ENCODE measurements at regions not wholly inside any gene's neighbourhood (a gene's known extent, or its start where the extent isn't known, plus 50 kb on each side); places are given as distances from the start of the nearest gene placed in this dataset.

GRCh38 chr11:32028201-32028600, 62.7 kb upstream of the RCN1 start:
- H3K27me3 Mint-ChIP-seq, result peaks cover 16 to 30% of the 10 kb centered on the region in 2 donors
- no peak overlapping the region for H3K27ac ChIP-seq (ENCODE audit: low read depth, low read length)
- H3K9me3 ChIP-seq (ENCODE audit: low read length), result no peaks in the 10 kb centered on the region
- no peaks in the 10 kb centered on the region for H3K36me3 Mint-ChIP-seq
- no peak overlapping the region for H3K27ac Mint-ChIP-seq
- no peaks in the 10 kb centered on the region for H3K27me3 ChIP-seq (ENCODE audit: insufficient read depth, low read length, poor library complexity, severe bottlenecking)
- H3K4me3 Mint-ChIP-seq, result no peak overlapping the region
- no peaks in the 10 kb centered on the region for H3K4me1 ChIP-seq (ENCODE audit: insufficient read depth, low read length)
- CTCF ChIA-PET, result no interaction called here
- POLR2A ChIA-PET, result no interaction called here
- no peak overlapping the region for H3K4me3 ChIP-seq (ENCODE audit: low read length)
- DNase-seq, result no peak
- no peaks in the 10 kb centered on the region for H3K9me3 Mint-ChIP-seq
- peaks cover 0 to 8% (median 0%) of the 10 kb centered on the region in 3 donors for H3K4me1 Mint-ChIP-seq
- no peaks in the 10 kb centered on the region for H3K36me3 ChIP-seq (ENCODE audit: insufficient read depth, low read length)

DNA sequence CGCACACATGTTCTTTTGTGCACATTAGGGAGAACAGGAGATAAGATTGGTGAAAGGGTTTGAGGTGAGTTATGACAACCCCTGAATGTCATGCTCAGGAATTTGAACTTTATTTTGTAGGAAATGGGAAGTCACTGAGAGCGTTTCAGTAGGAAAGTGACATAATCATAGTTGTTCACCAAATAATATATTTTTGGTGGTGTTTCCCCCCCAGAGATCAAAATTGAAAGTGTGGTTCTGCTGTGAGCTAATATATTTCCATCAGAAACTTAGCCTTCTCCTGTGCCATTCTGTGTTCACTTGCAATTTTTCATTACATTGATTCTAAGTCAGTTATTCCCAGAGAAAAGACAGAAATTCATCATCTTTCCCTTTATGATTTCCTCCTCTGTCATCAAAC, 64.1 kb upstream of the RCN1 start:
- H3K4me1 ChIP-seq (ENCODE audit: insufficient read depth, low read length), result no peaks in the 10 kb centered on the region
- H3K4me3 ChIP-seq (ENCODE audit: low read length), result no peak overlapping the region
- no peak overlapping the region for H3K27ac Mint-ChIP-seq
- H3K4me1 Mint-ChIP-seq, result no peaks in the 10 kb centered on the region
- H3K4me3 Mint-ChIP-seq, result no peak overlapping the region
- no peak overlapping the region for H3K27ac ChIP-seq (ENCODE audit: low read depth, low read length)
- H3K9me3 Mint-ChIP-seq, result no peaks in the 10 kb centered on the region
- ChIA-PET CTCF (no interaction called here), POLR2A (no interaction called here)
- peaks cover 14 to 17% of the 10 kb centered on the region in 2 donors for H3K27me3 Mint-ChIP-seq
- H3K36me3 Mint-ChIP-seq, result no peaks in the 10 kb centered on the region
- H3K27me3 ChIP-seq (ENCODE audit: insufficient read depth, low read length, poor library complexity, severe bottlenecking), result no peaks in the 10 kb centered on the region
- H3K36me3 ChIP-seq (ENCODE audit: insufficient read depth, low read length), result no peaks in the 10 kb centered on the region
- no peak for DNase-seq
- H3K9me3 ChIP-seq (ENCODE audit: low read length), result no peaks in the 10 kb centered on the region

DNA sequence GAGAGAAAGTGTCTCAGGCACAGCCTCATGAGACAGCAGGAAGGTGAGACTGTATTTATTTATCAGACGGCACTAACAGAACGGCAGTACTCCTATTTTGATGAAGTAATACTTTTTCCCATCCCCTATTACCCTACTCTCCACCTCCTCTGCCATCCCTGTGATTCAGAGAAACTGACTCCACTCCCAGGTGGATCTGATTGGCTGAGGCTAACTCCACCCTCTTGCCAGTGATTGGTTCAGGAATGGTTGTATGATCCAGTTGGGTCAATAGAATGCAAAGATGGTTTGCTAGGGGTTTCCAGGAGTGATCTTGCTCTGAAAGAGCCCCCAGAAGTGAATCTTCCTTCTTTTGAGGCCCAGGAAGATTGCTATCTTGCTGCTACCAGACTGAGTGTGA, 65.9 kb upstream of the RCN1 start:
- no peak overlapping the region for H3K27ac Mint-ChIP-seq
- Histone ChIP-seq H3K27ac (ENCODE audit: low read depth, low read length) (no peak overlapping the region), H3K4me3 (ENCODE audit: low read length) (no peak overlapping the region), H3K36me3 (ENCODE audit: insufficient read depth, low read length) (no peaks in the 10 kb centered on the region), H3K27me3 (ENCODE audit: insufficient read depth, low read length, poor library complexity, severe bottlenecking) (no peaks in the 10 kb centered on the region), H3K4me1 (ENCODE audit: insufficient read depth, low read length) (no peaks in the 10 kb centered on the region), H3K9me3 (ENCODE audit: low read length) (no peaks in the 10 kb centered on the region)
- no peaks in the 10 kb centered on the region for H3K4me1 Mint-ChIP-seq
- DNase-seq, result no peak
- peaks cover 11 to 12% of the 10 kb centered on the region in 2 donors for H3K27me3 Mint-ChIP-seq
- H3K9me3 Mint-ChIP-seq, result no peaks in the 10 kb centered on the region
- no peak overlapping the region for H3K4me3 Mint-ChIP-seq
- POLR2A ChIA-PET, result no interaction called here
- H3K36me3 Mint-ChIP-seq, result no peaks in the 10 kb centered on the region
- CTCF ChIA-PET, result no interaction called here

DNA sequence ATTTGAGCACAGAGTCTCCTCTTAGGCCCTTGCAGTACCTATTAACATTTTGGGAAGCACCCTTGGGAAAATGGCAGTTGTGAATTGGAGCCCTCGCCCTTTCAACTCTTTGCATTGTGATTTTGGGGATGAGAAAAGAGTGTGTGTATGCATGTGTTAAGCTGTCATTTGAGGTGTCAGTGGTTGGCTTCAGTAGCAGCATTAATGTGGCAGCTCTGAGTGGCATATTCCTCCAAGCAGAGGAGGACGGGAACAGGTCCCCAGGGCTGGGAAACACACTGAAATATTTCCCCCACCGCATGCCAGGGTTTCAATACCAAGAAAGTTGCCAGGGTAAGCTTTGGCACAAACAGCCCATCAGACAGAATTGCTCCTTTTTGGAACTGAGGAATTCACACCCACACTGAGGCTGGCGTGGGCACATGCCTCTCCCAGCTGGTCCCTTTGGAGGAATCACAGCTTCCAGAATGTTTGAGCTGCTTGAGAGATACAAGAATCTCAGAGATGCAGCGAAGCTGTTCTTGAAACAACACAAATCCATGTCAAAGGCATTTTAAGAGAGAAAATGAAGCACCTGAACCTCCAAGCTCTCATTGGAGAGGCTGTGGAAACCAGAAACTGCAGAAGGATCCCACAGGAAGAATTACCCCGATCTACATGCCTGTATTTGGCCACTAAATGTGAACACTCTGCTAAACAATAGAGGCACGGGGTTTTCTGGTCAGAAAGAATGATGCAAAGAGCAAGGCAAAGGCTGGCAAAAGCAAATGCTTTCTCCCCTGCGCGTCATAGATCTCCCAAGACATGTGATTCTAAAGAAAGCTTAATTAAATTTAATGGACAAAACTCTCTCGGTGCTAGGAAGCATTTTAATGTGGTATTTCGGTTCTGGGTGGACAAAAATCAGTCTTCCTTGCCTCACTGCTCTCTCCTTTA, 67.2 kb upstream of the RCN1 start:
- Histone ChIP-seq H3K4me1 (ENCODE audit: insufficient read depth, low read length) (no peaks in the 10 kb centered on the region), H3K9me3 (ENCODE audit: low read length) (no peaks in the 10 kb centered on the region), H3K27me3 (ENCODE audit: insufficient read depth, low read length, poor library complexity, severe bottlenecking) (no peaks in the 10 kb centered on the region), H3K36me3 (ENCODE audit: insufficient read depth, low read length) (no peaks in the 10 kb centered on the region), H3K27ac (ENCODE audit: low read depth, low read length) (no peak overlapping the region), H3K4me3 (ENCODE audit: low read length) (no peak overlapping the region)
- Mint-ChIP-seq H3K27ac (no peak overlapping the region), H3K9me3 (no peaks in the 10 kb centered on the region), H3K4me3 (no peak overlapping the region), H3K4me1 (no peaks in the 10 kb centered on the region), H3K27me3 (peaks cover 8 to 12% of the 10 kb centered on the region in 2 donors), H3K36me3 (no peaks in the 10 kb centered on the region)
- DNase-seq, result no peak
- CTCF ChIA-PET, result no interaction called here
- POLR2A ChIA-PET, result no interaction called here

GRCh38 chr11:32018672-32019071, 72.2 kb upstream of the RCN1 start:
- Mint-ChIP-seq H3K9me3 (no peaks in the 10 kb centered on the region), H3K36me3 (no peaks in the 10 kb centered on the region), H3K27me3 (peaks cover 8 to 29% of the 10 kb centered on the region in 2 donors), H3K4me1 (no peaks in the 10 kb centered on the region), H3K27ac (no peak overlapping the region), H3K4me3 (no peak overlapping the region)
- Histone ChIP-seq H3K36me3 (ENCODE audit: insufficient read depth, low read length) (no peaks in the 10 kb centered on the region), H3K27ac (ENCODE audit: low read depth, low read length) (no peak overlapping the region), H3K27me3 (ENCODE audit: insufficient read depth, low read length, poor library complexity, severe bottlenecking) (peaks cover 4% of the 10 kb centered on the region), H3K4me1 (ENCODE audit: insufficient read depth, low read length) (no peaks in the 10 kb centered on the region), H3K9me3 (ENCODE audit: low read length) (no peaks in the 10 kb centered on the region), H3K4me3 (ENCODE audit: low read length) (no peak overlapping the region)
- CTCF ChIA-PET, result interaction anchor here (1.1 kb wide), 1 partner anchor 11 kb away, joined by 3 read pairs; no protein-coding TSS in a partner anchor
- no peak for DNase-seq
- POLR2A ChIA-PET, result no interaction called here

DNA sequence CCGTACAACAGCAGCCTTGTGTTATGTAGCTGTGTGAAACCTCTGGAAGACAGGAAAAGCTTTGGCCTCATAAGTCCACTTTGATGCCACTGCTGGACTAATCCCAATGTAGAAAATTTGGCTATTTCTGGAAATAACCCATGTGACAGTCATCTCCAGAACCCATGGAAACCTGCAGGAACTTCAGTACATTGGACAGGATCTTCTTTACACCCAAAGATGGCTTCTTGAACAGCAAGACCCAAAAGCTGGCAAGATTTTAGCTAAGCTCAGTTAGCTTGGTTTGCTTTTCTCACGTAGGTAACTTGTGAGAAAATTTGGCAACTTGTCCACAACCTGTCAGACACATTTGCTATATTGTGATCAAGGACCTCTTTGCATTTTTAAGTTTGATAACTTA, 74.8 kb upstream of the RCN1 start:
- POLR2A ChIA-PET, result no interaction called here

GRCh38 chr11:32015427-32015826, 75.4 kb upstream of the RCN1 start:
- Histone ChIP-seq H3K4me1 (ENCODE audit: insufficient read depth, low read length) (no peaks in the 10 kb centered on the region), H3K27ac (ENCODE audit: low read depth, low read length) (no peak overlapping the region), H3K9me3 (ENCODE audit: low read length) (no peaks in the 10 kb centered on the region), H3K27me3 (ENCODE audit: insufficient read depth, low read length, poor library complexity, severe bottlenecking) (peaks cover 4% of the 10 kb centered on the region), H3K36me3 (ENCODE audit: insufficient read depth, low read length) (no peaks in the 10 kb centered on the region), H3K4me3 (ENCODE audit: low read length) (no peak overlapping the region)
- Mint-ChIP-seq H3K36me3 (no peaks in the 10 kb centered on the region), H3K27ac (no peak overlapping the region), H3K4me3 (no peak overlapping the region), H3K9me3 (peaks cover 0 to 2% (median 0%) of the 10 kb centered on the region in 5 donors), H3K27me3 (peaks cover 8 to 51% of the 10 kb centered on the region in 2 donors), H3K4me1 (no peaks in the 10 kb centered on the region)
- CTCF ChIA-PET, result no interaction called here
- POLR2A ChIA-PET, result no interaction called here
- DNase-seq, result no peak

More for the DNA sequence above, 74.8 kb upstream of the RCN1 start:
- no peaks in the 10 kb centered on the region for H3K36me3 ChIP-seq (ENCODE audit: insufficient read depth, low read length)
- no peak overlapping the region for H3K27ac ChIP-seq (ENCODE audit: low read depth, low read length)
- no peaks in the 10 kb centered on the region for H3K36me3 Mint-ChIP-seq
- no peak overlapping the region for H3K4me3 ChIP-seq (ENCODE audit: low read length)
- H3K4me3 Mint-ChIP-seq, result no peak overlapping the region
- DNase-seq, result no peak
- no peak overlapping the region for H3K27ac Mint-ChIP-seq
- H3K4me1 Mint-ChIP-seq, result no peaks in the 10 kb centered on the region
- peaks cover 0 to 2% (median 0%) of the 10 kb centered on the region in 5 donors for H3K9me3 Mint-ChIP-seq
- no peaks in the 10 kb centered on the region for H3K9me3 ChIP-seq (ENCODE audit: low read length)
- H3K27me3 ChIP-seq (ENCODE audit: insufficient read depth, low read length, poor library complexity, severe bottlenecking), result peaks cover 4% of the 10 kb centered on the region
- CTCF ChIA-PET, result no interaction called here
- peaks cover 9 to 45% of the 10 kb centered on the region in 2 donors for H3K27me3 Mint-ChIP-seq
- H3K4me1 ChIP-seq (ENCODE audit: insufficient read depth, low read length), result no peaks in the 10 kb centered on the region

GRCh38 chr11:32013603-32014002, 77.3 kb upstream of the RCN1 start:
- ChIA-PET POLR2A (no interaction called here), CTCF (interaction anchor here (1.0 kb wide), 1 partner anchor 12 kb away, joined by 3 read pairs; no protein-coding TSS in a partner anchor)
- Histone ChIP-seq H3K4me1 (ENCODE audit: insufficient read depth, low read length) (no peaks in the 10 kb centered on the region), H3K9me3 (ENCODE audit: low read length) (no peaks in the 10 kb centered on the region), H3K27ac (ENCODE audit: low read depth, low read length) (no peak overlapping the region), H3K27me3 (ENCODE audit: insufficient read depth, low read length, poor library complexity, severe bottlenecking) (peaks cover 8% of the 10 kb centered on the region), H3K4me3 (ENCODE audit: low read length) (no peak overlapping the region), H3K36me3 (ENCODE audit: insufficient read depth, low read length) (no peaks in the 10 kb centered on the region)
- Mint-ChIP-seq H3K27me3 (peaks cover 12 to 62% of the 10 kb centered on the region in 2 donors), H3K9me3 (peaks cover 0 to 2% (median 0%) of the 10 kb centered on the region in 5 donors), H3K36me3 (no peaks in the 10 kb centered on the region), H3K4me1 (no peaks in the 10 kb centered on the region), H3K27ac (no peak overlapping the region), H3K4me3 (no peak overlapping the region)
- DNase-seq, result no peak
